Esophagus squamous epithelium (tissue), 5 donors: ENCODE measurements at regions not wholly inside any gene's neighbourhood (a gene's known extent, or its start where the extent isn't known, plus 50 kb on each side); places are given as distances from the start of the nearest gene placed in this dataset.

Experiments used
- DNase-seq: peaks from one replicate; lab custom pipeline; 2025; lab: John Stamatoyannopoulos, UW
- H3K27ac ChIP-seq, 4 donors: fragments of 200-600 bp; sonication (generic); one replicate each; pipeline ENCODE4 v1.5.1; 2016 to 2019; ENCODE audit warnings: mild to moderate bottlenecking in 1 of 4
- H3K27me3 ChIP-seq, 4 donors: fragments of 200-600 bp; sonication (generic); 1 replicate in 3 of 4; 2 replicates in 1 of 4; pipeline versions ENCODE4 v1.5.1 to v1.6.0; 2017 to 2021; ENCODE audit warnings: antibody characterized with exemption in 1 of 4
- H3K36me3 ChIP-seq, 3 donors: fragments of 200-600 bp; sonication (generic); one replicate each; pipeline ENCODE4 v1.5.1; 2016 to 2019
- H3K4me1 ChIP-seq, 3 donors: fragments of 200-600 bp; sonication (generic); one replicate each; pipeline ENCODE4 v1.5.1; 2017 to 2019
- H3K4me3 ChIP-seq, 4 donors: fragments of 200-600 bp; sonication (generic); 1 replicate in 3 of 4; 2 replicates in 1 of 4; pipeline ENCODE4 v1.5.1; 2016 to 2019; ENCODE audit warnings: mild to moderate bottlenecking in 2 of 4, moderate library complexity in 1 of 4
- H3K9me3 ChIP-seq, 3 donors: fragments of 200-600 bp; sonication (generic); one replicate each; pipeline ENCODE4 v1.5.1; 2016 to 2019
- POLR2A ChIP-seq, 4 donors: fragments of 450-650 bp; IDR thresholded peaks; one replicate each; pipeline ENCODE4 v1.6.1; 2017; ENCODE audit warnings: antibody characterized with exemption in 4 of 4, mild to moderate bottlenecking in 4 of 4, moderate library complexity in 3 of 4
- WGBS, 2 donors: methylation state at CpG; one replicate each; pipeline ENCODE4 v1.1.5; 2018; 5-methylcytosine and 5-hydroxymethylcytosine counted together
- intact Hi-C: fragments of 100-400 bp; cut with DNase I; formaldehyde crosslinking; loops from one replicate; pipeline ENCODE4 v1.15.0; 2022
- TF ChIP-seq, protein P1 (sequence below), 6 experiments: fragments of 450-650 bp in 4 of 6; fragments of 200-600 bp in 2 of 6; sonication (generic) in 2 of 6; IDR thresholded peaks; one replicate each; pipeline ENCODE4 v1.5.1; 2016 to 2019; ENCODE audit warnings: antibody characterized with exemption in 6 of 6, mild to moderate bottlenecking in 4 of 6, moderate library complexity in 4 of 6
- donor health status: DM: yes; HTN: yes; CAD: no.

DNA sequence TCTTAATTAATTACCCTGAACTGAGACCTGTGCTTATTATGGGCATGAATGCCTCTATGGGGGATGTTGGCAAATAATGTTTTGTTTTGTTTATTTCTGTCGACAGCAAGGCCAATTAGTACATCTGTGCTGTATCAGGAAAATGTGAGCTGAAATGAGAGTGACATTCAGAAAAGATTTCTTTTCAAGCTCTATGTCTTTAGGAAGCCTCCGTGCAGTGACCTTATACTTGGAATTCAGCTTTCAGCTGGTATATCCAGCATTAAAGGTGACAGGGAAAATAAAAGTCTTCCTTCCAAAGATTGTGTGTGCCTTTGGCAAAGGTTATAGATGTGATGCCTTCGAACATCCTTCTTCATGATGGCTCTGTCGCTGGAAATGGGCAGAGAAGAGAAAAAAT, 1061.1 kb downstream of the SORCS3 start:
- WGBS, 2 donors = 57 to 59% methylated on average over 4 of the region's 4 CpGs
- no peaks in the 10 kb centered on the region for H3K9me3 ChIP-seq
- no peak for DNase-seq
- H3K4me3 ChIP-seq = no peak overlapping the region
- no peaks in the 10 kb centered on the region for H3K36me3 ChIP-seq
- no peaks in the 10 kb centered on the region for H3K4me1 ChIP-seq
- no peak overlapping the region for H3K27ac ChIP-seq
- intact Hi-C loops = no loop called here
- TF ChIP-seq POLR2A (IDR thresholded peaks at IDR 0.05) = no peak
- TF ChIP-seq, protein P1, sequence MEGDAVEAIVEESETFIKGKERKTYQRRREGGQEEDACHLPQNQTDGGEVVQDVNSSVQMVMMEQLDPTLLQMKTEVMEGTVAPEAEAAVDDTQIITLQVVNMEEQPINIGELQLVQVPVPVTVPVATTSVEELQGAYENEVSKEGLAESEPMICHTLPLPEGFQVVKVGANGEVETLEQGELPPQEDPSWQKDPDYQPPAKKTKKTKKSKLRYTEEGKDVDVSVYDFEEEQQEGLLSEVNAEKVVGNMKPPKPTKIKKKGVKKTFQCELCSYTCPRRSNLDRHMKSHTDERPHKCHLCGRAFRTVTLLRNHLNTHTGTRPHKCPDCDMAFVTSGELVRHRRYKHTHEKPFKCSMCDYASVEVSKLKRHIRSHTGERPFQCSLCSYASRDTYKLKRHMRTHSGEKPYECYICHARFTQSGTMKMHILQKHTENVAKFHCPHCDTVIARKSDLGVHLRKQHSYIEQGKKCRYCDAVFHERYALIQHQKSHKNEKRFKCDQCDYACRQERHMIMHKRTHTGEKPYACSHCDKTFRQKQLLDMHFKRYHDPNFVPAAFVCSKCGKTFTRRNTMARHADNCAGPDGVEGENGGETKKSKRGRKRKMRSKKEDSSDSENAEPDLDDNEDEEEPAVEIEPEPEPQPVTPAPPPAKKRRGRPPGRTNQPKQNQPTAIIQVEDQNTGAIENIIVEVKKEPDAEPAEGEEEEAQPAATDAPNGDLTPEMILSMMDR (IDR thresholded peaks at IDR 0.05) = no peak
- H3K27me3 ChIP-seq = no peaks in the 10 kb centered on the region

DNA sequence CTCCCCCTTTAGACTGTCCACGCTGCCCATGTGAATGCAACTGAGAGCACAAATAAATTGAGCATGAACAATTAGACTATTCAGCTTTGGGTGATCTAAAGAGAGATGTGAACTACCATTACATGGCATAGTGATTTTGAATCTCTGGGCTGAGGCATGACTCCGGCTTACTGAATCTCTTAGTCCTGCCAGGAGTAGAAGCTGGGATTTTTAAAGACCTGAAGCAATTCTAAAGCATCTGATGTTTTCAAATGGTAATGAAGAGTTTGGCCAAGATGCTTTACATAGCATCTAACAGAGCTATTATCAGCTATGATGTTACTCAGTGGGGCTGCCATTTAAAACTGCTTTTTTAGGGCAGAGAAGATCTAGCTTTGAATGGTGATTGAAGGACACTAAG, 1059.1 kb downstream of the SORCS3 start:
- intact Hi-C loops = no loop called here
- Histone ChIP-seq H3K4me3 (no peak overlapping the region), H3K4me1 (no peaks in the 10 kb centered on the region), H3K36me3 (no peaks in the 10 kb centered on the region), H3K27me3 (no peaks in the 10 kb centered on the region), H3K27ac (no peak overlapping the region), H3K9me3 (no peaks in the 10 kb centered on the region)
- 55 to 56% methylated on average over 2 of the region's 2 CpGs for WGBS, 2 donors
- DNase-seq = no peak
- TF ChIP-seq POLR2A (IDR thresholded peaks at IDR 0.05) = no peak

DNA sequence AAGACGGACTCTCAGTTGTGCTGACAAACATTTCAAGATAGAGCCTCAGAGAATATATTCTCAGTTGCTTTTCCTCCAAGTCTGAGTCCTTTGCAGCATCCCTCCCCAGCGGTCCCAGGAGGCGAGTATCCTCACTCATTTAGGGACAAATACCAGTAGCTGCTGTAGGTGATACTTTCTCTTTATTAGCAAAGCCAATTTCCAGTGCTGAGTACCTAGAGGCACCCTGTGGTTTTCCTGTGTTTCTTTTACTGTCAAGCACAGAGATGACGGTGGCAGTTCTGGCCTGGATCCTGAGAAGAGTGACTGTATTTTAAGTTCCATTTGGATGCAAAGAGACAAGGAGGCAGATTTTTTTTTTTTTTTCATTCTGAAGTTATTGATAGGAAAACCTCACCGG, 1058.4 kb downstream of the SORCS3 start:
- H3K4me3 ChIP-seq = no peak overlapping the region
- no peaks in the 10 kb centered on the region for H3K9me3 ChIP-seq
- TF ChIP-seq, protein P1 (IDR thresholded peaks at IDR 0.05) = no peak
- TF ChIP-seq POLR2A (IDR thresholded peaks at IDR 0.05) = no peak
- no peaks in the 10 kb centered on the region for H3K27me3 ChIP-seq
- no peaks in the 10 kb centered on the region for H3K36me3 ChIP-seq
- intact Hi-C loops = no loop called here
- H3K4me1 ChIP-seq = no peaks in the 10 kb centered on the region
- H3K27ac ChIP-seq = no peak overlapping the region
- 34 to 65% methylated on average over 3 to 5 of the region's 5 CpGs for WGBS, 2 donors
- DNase-seq = no peak

DNA sequence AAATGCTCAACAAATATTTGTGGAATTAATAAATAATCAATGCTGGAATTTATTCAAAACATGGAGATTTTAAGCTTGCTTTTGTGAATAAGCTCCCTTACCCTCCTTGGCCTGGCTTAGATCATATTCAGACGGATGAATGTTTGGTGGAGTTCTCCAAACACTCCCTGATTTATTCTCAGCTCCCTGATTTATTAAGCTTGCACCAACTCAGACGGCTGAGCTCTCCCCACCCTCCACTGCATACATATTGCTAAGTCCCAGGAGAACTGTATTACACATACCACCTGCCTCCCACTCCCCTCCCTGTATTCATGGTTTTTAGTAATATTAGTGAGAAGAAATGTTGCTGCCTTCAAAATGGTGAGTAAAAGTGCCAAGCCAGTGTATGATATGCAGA, 1057.5 kb downstream of the SORCS3 start:
- no peak overlapping the region for H3K27ac ChIP-seq
- 33 to 57% methylated on average over 2 of the region's 2 CpGs for WGBS, 2 donors
- TF ChIP-seq, protein P1 (IDR thresholded peaks at IDR 0.05) = no peak
- TF ChIP-seq POLR2A (IDR thresholded peaks at IDR 0.05) = no peak
- DNase-seq = no peak
- intact Hi-C loops = no loop called here
- no peaks in the 10 kb centered on the region for H3K4me1 ChIP-seq
- H3K36me3 ChIP-seq = no peaks in the 10 kb centered on the region
- no peaks in the 10 kb centered on the region for H3K9me3 ChIP-seq
- no peak overlapping the region for H3K4me3 ChIP-seq
- H3K27me3 ChIP-seq = no peaks in the 10 kb centered on the region

DNA sequence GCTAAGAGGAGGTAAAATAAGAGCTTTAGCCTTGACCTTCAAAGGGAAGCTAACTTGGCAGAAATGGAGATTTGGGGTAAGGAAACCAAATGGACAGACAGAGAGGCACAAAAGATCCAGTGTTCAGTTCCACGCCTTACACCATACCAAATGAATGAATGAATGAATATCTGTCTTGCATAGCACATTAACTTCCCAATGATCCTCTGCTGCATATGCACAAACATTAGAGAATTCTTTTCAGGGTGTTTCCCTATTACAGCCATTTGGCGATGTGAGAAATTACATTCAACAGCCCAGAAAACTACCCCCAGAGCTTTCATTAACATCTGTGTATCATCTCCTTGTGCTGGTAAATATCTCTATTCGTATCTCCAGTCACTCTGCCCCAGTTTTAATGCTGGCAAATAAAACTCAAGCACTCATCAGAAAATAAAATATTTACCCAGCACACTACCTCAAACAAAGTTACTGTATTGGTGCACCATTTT, 1056.2 kb downstream of the SORCS3 start:
- Histone ChIP-seq H3K4me3 (no peak overlapping the region), H3K27ac (no peak overlapping the region), H3K4me1 (no peaks in the 10 kb centered on the region), H3K9me3 (no peaks in the 10 kb centered on the region), H3K36me3 (no peaks in the 10 kb centered on the region), H3K27me3 (no peaks in the 10 kb centered on the region)
- intact Hi-C loops = no loop called here
- 39 to 57% methylated on average over 3 of the region's 3 CpGs for WGBS, 2 donors
- no peak for DNase-seq
- TF ChIP-seq POLR2A (IDR thresholded peaks at IDR 0.05) = no peak
- TF ChIP-seq, protein P1 (IDR thresholded peaks at IDR 0.05) = no peak

DNA sequence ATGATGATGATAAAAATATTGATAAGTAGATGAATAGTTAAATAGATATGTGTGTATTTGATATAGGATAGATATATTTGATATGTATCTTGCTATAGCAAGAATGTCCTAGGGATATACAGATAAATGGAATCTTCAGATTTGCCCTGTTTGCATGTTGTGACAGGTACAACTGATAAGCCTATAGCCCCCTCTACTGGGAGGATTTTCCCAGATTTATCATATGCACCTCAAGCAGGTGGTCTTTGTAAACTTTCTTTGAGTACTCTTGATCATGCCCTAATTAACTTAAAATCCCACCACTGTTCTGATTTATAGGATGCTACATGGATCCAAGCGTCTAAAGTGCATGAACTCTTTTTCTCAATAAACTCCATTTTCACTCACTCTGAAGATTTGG, 1050.7 kb downstream of the SORCS3 start:
- intact Hi-C loops = no loop called here
- no peaks in the 10 kb centered on the region for H3K4me1 ChIP-seq
- no peak overlapping the region for H3K27ac ChIP-seq
- no peak overlapping the region for H3K4me3 ChIP-seq
- no peak for TF ChIP-seq POLR2A (IDR thresholded peaks at IDR 0.05)
- TF ChIP-seq, protein P1 (IDR thresholded peaks at IDR 0.05) = no peak
- no peaks in the 10 kb centered on the region for H3K9me3 ChIP-seq
- 44 to 60% methylated on average over 1 of the region's 1 CpG for WGBS, 2 donors
- no peaks in the 10 kb centered on the region for H3K27me3 ChIP-seq
- DNase-seq = no peak
- no peaks in the 10 kb centered on the region for H3K36me3 ChIP-seq
